HepG2 (cell line): ENCODE measurements at regions not wholly inside any gene's neighbourhood (a gene's known extent, or its start where the extent isn't known, plus 50 kb on each side); places are given as distances from the start of the nearest gene placed in this dataset.

ENCODE experiments used
- MAF1 ChIP-seq: sonication (generic); formaldehyde crosslinking; IDR thresholded peaks from 2 replicates; pipeline ENCODE4 v1.5.0; 2020; ENCODE audit warnings: missing genetic modification reagents, borderline replicate concordance
- NCOA2 ChIP-seq: sonication (generic); formaldehyde crosslinking; IDR thresholded peaks from 2 replicates; pipeline ENCODE4 v1.8.0; 2022; ENCODE audit warnings: inconsistent platforms
- NFE2 ChIP-seq: sonication (generic); formaldehyde crosslinking; IDR thresholded peaks from 2 replicates; pipeline ENCODE4 v1.4.0; 2020; ENCODE audit warnings: missing genetic modification reagents
- NFYC ChIP-seq: IDR thresholded peaks from 2 replicates; pipeline ENCODE4 v1.6.1; 2016; ENCODE audit warnings: missing genetic modification reagents, missing compliant biosample characterization
- RBFOX2 ChIP-seq: fragments of 200-400 bp; formaldehyde crosslinking; IDR thresholded peaks from 2 replicates; pipeline ENCODE4 v1.6.1; 2017; ENCODE audit warnings: low read depth, mild to moderate bottlenecking, low read length
- SMAD3 ChIP-seq: sonication (generic); formaldehyde crosslinking; IDR thresholded peaks from 2 replicates; pipeline ENCODE4 v1.4.0; 2020; ENCODE audit warnings: missing genetic modification reagents
- TEAD2 ChIP-seq: sonication (generic); formaldehyde crosslinking; IDR thresholded peaks from 2 replicates; pipeline ENCODE4 v1.9.0; 2021; ENCODE audit warnings: missing genetic modification reagents
- ZNF205 ChIP-seq: IDR thresholded peaks from 2 replicates; pipeline ENCODE4 v1.6.1; 2018; ENCODE audit warnings: missing biosample characterization, missing genetic modification reagents
- ZNF577 ChIP-seq: sonication (generic); formaldehyde crosslinking; IDR thresholded peaks from 2 replicates; pipeline ENCODE4 v1.4.0; 2020; ENCODE audit warnings: mild to moderate bottlenecking, low read depth, missing genetic modification reagents, borderline replicate concordance
- ZNF768 ChIP-seq: sonication (generic); formaldehyde crosslinking; IDR thresholded peaks from 2 replicates; pipeline ENCODE4 v1.4.0; 2020; ENCODE audit warnings: missing genetic modification reagents
- ZNF781 ChIP-seq: sonication (generic); formaldehyde crosslinking; IDR thresholded peaks from 2 replicates; pipeline ENCODE4 v1.5.1; 2020; ENCODE audit warnings: borderline replicate concordance, mild to moderate bottlenecking, missing genetic modification reagents; ENCODE audit errors: not compliant biosample characterization
- ZNF850 ChIP-seq: sonication (generic); formaldehyde crosslinking; conservative IDR thresholded peaks from 2 replicates; pipeline ENCODE4 v1.9.0; 2021; ENCODE audit warnings: mild to moderate bottlenecking, missing genetic modification reagents
- TF ChIP-seq, protein P1 (sequence below): sonication (generic); formaldehyde crosslinking; IDR thresholded peaks from 2 replicates; pipeline ENCODE4 v1.9.0; 2021; ENCODE audit warnings: missing genetic modification reagents, borderline replicate concordance
- TF ChIP-seq, protein P2 (sequence below): sonication (generic); formaldehyde crosslinking; conservative IDR thresholded peaks from 2 replicates; pipeline ENCODE4 v1.4.0; 2020; ENCODE audit warnings: missing genetic modification reagents
- TF ChIP-seq, protein P3 (sequence below): IDR thresholded peaks from 2 replicates; pipeline ENCODE4 v1.4.0; 2020; ENCODE audit warnings: mild to moderate bottlenecking, missing genetic modification reagents
- TF ChIP-seq, protein P4 (sequence below): sonication (generic); formaldehyde crosslinking; IDR thresholded peaks from 2 replicates; pipeline ENCODE4 v1.8.1; 2022; ENCODE audit warnings: mild to moderate bottlenecking, missing genetic modification reagents
- TF ChIP-seq, protein P5 (sequence below): sonication (generic); formaldehyde crosslinking; IDR thresholded peaks from 2 replicates; pipeline ENCODE4 v1.8.1; 2023; ENCODE audit warnings: missing genetic modification reagents, inconsistent platforms, borderline replicate concordance
- TF ChIP-seq, protein P6 (sequence below): fragments of 450-650 bp; IDR thresholded peaks from 2 replicates; pipeline ENCODE4 v1.6.1; 2017; ENCODE audit warnings: mild to moderate bottlenecking

DNA sequence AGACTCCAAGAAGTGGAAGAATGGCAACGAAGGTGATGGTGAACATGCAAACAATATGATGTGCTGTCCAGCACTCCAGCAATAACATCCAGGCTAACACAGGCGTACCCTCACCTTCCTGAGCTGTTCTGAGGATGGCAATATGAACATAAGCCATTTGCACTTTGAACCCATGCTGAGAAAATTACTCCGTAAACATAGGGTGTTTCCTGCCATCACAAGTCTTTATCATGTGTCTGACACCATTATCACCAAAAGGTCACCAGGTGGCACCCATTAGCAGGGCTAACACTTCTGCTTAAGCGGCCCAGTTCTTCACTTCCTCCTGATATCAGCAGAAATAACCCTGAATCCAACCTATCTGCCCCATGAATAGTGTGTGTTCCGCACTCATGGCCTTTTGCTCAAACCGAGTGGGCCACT lies 482.8 kb downstream of the MED13L start (continued):
- TF ChIP-seq, protein P1, sequence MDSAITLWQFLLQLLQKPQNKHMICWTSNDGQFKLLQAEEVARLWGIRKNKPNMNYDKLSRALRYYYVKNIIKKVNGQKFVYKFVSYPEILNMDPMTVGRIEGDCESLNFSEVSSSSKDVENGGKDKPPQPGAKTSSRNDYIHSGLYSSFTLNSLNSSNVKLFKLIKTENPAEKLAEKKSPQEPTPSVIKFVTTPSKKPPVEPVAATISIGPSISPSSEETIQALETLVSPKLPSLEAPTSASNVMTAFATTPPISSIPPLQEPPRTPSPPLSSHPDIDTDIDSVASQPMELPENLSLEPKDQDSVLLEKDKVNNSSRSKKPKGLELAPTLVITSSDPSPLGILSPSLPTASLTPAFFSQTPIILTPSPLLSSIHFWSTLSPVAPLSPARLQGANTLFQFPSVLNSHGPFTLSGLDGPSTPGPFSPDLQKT (CRISPR knock-in tag) = no peak
- TF ChIP-seq RBFOX2 (no peak), ZNF850 (no peak), NFE2 (CRISPR knock-in tag) (no peak), ZNF768 (CRISPR knock-in tag) (no peak), ZNF577 (CRISPR knock-in tag) (no peak), TEAD2 (CRISPR knock-in tag) (no peak), MAF1 (CRISPR knock-in tag) (no peak), SMAD3 (no peak), ZNF205 (no peak), NFYC (CRISPR knock-in tag) (no peak), NCOA2 (no peak), ZNF781 (no peak)
- TF ChIP-seq, protein P2, sequence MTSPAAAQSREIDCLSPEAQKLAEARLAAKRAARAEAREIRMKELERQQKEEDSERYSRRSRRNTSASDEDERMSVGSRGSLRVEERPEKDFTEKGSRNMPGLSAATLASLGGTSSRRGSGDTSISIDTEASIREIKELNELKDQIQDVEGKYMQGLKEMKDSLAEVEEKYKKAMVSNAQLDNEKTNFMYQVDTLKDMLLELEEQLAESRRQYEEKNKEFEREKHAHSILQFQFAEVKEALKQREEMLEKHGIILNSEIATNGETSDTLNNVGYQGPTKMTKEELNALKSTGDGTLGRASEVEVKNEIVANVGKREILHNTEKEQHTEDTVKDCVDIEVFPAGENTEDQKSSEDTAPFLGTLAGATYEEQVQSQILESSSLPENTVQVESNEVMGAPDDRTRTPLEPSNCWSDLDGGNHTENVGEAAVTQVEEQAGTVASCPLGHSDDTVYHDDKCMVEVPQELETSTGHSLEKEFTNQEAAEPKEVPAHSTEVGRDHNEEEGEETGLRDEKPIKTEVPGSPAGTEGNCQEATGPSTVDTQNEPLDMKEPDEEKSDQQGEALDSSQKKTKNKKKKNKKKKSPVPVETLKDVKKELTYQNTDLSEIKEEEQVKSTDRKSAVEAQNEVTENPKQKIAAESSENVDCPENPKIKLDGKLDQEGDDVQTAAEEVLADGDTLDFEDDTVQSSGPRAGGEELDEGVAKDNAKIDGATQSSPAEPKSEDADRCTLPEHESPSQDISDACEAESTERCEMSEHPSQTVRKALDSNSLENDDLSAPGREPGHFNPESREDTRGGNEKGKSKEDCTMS (CRISPR knock-in tag) = no peak
- TF ChIP-seq, protein P3, sequence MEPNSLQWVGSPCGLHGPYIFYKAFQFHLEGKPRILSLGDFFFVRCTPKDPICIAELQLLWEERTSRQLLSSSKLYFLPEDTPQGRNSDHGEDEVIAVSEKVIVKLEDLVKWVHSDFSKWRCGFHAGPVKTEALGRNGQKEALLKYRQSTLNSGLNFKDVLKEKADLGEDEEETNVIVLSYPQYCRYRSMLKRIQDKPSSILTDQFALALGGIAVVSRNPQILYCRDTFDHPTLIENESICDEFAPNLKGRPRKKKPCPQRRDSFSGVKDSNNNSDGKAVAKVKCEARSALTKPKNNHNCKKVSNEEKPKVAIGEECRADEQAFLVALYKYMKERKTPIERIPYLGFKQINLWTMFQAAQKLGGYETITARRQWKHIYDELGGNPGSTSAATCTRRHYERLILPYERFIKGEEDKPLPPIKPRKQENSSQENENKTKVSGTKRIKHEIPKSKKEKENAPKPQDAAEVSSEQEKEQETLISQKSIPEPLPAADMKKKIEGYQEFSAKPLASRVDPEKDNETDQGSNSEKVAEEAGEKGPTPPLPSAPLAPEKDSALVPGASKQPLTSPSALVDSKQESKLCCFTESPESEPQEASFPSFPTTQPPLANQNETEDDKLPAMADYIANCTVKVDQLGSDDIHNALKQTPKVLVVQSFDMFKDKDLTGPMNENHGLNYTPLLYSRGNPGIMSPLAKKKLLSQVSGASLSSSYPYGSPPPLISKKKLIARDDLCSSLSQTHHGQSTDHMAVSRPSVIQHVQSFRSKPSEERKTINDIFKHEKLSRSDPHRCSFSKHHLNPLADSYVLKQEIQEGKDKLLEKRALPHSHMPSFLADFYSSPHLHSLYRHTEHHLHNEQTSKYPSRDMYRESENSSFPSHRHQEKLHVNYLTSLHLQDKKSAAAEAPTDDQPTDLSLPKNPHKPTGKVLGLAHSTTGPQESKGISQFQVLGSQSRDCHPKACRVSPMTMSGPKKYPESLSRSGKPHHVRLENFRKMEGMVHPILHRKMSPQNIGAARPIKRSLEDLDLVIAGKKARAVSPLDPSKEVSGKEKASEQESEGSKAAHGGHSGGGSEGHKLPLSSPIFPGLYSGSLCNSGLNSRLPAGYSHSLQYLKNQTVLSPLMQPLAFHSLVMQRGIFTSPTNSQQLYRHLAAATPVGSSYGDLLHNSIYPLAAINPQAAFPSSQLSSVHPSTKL = peak; percentile 59; the same call in 1 of the 2 replicates
- TF ChIP-seq, protein P4, sequence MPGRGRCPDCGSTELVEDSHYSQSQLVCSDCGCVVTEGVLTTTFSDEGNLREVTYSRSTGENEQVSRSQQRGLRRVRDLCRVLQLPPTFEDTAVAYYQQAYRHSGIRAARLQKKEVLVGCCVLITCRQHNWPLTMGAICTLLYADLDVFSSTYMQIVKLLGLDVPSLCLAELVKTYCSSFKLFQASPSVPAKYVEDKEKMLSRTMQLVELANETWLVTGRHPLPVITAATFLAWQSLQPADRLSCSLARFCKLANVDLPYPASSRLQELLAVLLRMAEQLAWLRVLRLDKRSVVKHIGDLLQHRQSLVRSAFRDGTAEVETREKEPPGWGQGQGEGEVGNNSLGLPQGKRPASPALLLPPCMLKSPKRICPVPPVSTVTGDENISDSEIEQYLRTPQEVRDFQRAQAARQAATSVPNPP (CRISPR knock-in tag) = no peak
- TF ChIP-seq, protein P5, sequence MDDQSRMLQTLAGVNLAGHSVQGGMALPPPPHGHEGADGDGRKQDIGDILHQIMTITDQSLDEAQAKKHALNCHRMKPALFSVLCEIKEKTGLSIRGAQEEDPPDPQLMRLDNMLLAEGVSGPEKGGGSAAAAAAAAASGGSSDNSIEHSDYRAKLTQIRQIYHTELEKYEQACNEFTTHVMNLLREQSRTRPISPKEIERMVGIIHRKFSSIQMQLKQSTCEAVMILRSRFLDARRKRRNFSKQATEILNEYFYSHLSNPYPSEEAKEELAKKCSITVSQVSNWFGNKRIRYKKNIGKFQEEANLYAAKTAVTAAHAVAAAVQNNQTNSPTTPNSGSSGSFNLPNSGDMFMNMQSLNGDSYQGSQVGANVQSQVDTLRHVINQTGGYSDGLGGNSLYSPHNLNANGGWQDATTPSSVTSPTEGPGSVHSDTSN (CRISPR knock-in tag) = no peak
- TF ChIP-seq, protein P6, sequence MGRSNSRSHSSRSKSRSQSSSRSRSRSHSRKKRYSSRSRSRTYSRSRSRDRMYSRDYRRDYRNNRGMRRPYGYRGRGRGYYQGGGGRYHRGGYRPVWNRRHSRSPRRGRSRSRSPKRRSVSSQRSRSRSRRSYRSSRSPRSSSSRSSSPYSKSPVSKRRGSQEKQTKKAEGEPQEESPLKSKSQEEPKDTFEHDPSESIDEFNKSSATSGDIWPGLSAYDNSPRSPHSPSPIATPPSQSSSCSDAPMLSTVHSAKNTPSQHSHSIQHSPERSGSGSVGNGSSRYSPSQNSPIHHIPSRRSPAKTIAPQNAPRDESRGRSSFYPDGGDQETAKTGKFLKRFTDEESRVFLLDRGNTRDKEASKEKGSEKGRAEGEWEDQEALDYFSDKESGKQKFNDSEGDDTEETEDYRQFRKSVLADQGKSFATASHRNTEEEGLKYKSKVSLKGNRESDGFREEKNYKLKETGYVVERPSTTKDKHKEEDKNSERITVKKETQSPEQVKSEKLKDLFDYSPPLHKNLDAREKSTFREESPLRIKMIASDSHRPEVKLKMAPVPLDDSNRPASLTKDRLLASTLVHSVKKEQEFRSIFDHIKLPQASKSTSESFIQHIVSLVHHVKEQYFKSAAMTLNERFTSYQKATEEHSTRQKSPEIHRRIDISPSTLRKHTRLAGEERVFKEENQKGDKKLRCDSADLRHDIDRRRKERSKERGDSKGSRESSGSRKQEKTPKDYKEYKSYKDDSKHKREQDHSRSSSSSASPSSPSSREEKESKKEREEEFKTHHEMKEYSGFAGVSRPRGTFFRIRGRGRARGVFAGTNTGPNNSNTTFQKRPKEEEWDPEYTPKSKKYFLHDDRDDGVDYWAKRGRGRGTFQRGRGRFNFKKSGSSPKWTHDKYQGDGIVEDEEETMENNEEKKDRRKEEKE = no peak
